ENCODE measurements at regions not wholly inside any gene's neighbourhood (a gene's known extent, or its start where the extent isn't known, plus 50 kb on each side); places are given as distances from the start of the nearest gene placed in this dataset.

GRCh38 chr10:130430852-130431704, 294.9 kb downstream of the GLRX3 start:
- TF ChIP-seq GATA2 (IDR thresholded peaks at IDR 0.05; ENCODE audit: low read depth, low read length), result no peak
- TF ChIP-seq GATA3 (IDR thresholded peaks at IDR 0.05; ENCODE audit: low read depth, low read length), result no peak

Measured in SH-SY5Y (cell line).